Ishikawa (cell line): ENCODE measurements at regions not wholly inside any gene's neighbourhood (a gene's known extent, or its start where the extent isn't known, plus 50 kb on each side); places are given as distances from the start of the nearest gene placed in this dataset.

Experiments used
- CEBPB ChIP-seq: IDR thresholded peaks from 2 replicates; pipeline ENCODE4 v1.6.1; 2012
- CREB1 ChIP-seq: IDR thresholded peaks from 2 replicates; pipeline ENCODE4 v1.6.1; 2012; ENCODE audit warnings: low read depth
- EGR1 ChIP-seq: IDR thresholded peaks from 2 replicates; pipeline ENCODE4 v1.6.1; 2012
- EP300 ChIP-seq: IDR thresholded peaks from 2 replicates; pipeline ENCODE4 v1.6.1; 2012; ENCODE audit warnings: borderline replicate concordance
- FOXM1 ChIP-seq: IDR thresholded peaks from 2 replicates; pipeline ENCODE4 v1.6.1; 2012; ENCODE audit warnings: low read depth, borderline replicate concordance
- MAX ChIP-seq: IDR thresholded peaks from 2 replicates; pipeline ENCODE4 v1.6.1; 2012
- NFIC ChIP-seq: IDR thresholded peaks from 2 replicates; pipeline ENCODE4 v1.6.1; 2012
- RAD21 ChIP-seq: IDR thresholded peaks from 2 replicates; pipeline ENCODE4 v1.6.1; 2012; ENCODE audit warnings: low read depth
- REST ChIP-seq: IDR thresholded peaks from 2 replicates; pipeline ENCODE4 v1.6.1; 2012; ENCODE audit warnings: low read depth, mild to moderate bottlenecking
- TAF1 ChIP-seq: IDR thresholded peaks from 2 replicates; pipeline ENCODE4 v1.6.1; 2012; ENCODE audit warnings: low read depth, mild to moderate bottlenecking
- TCF12 ChIP-seq: IDR thresholded peaks from 2 replicates; pipeline ENCODE4 v1.6.1; 2012; ENCODE audit warnings: low read depth
- TEAD4 ChIP-seq: IDR thresholded peaks from 2 replicates; pipeline ENCODE4 v1.6.1; 2012
- USF1 ChIP-seq: IDR thresholded peaks from 2 replicates; pipeline ENCODE4 v1.6.1; 2012
- YY1 ChIP-seq: IDR thresholded peaks from 2 replicates; pipeline ENCODE4 v1.6.1; 2012; ENCODE audit warnings: low read depth
- ZBTB7A ChIP-seq: IDR thresholded peaks from 2 replicates; pipeline ENCODE4 v1.6.1; 2012; ENCODE audit warnings: low read depth

- TF ChIP-seq RAD21, result no peak
- no peak for TF ChIP-seq REST
- TF ChIP-seq ZBTB7A, result no peak
These were observed 64.4 kb downstream of the DIO2 start for GRCh38 chr14:80146941-80147340.

DNA sequence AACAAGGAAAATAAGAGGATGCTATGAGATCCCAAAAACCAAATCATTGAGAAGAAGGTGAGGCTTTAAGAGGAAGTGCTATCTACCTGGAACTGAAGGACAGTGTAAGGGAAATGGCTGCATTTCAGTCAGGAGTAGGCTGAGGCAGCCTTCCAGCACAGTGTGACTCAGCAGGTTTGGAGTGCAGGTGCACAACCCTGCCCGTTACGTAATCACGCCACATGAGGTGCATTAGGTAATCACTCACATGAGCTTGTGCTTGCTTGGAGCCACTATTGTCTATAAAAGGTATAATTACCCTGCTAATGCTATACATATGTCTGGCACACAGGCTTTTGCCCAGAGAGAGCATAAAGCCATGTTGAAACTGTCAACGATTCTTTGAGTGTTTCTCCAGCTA is 74.9 kb downstream of the DIO2 start:
- TF ChIP-seq EGR1 (no peak), TAF1 (no peak), NFIC (no peak), MAX (no peak), RAD21 (no peak), YY1 (0 out of 2 replicates have a peak, but pooled peaks have one; percentile 60), TEAD4 (no peak), REST (no peak), CEBPB (peak; percentile 59; the same call in 1 of the 2 replicates), FOXM1 (no peak), USF1 (peak; percentile 19; the same call in 1 of the 2 replicates), TCF12 (no peak)

DNA sequence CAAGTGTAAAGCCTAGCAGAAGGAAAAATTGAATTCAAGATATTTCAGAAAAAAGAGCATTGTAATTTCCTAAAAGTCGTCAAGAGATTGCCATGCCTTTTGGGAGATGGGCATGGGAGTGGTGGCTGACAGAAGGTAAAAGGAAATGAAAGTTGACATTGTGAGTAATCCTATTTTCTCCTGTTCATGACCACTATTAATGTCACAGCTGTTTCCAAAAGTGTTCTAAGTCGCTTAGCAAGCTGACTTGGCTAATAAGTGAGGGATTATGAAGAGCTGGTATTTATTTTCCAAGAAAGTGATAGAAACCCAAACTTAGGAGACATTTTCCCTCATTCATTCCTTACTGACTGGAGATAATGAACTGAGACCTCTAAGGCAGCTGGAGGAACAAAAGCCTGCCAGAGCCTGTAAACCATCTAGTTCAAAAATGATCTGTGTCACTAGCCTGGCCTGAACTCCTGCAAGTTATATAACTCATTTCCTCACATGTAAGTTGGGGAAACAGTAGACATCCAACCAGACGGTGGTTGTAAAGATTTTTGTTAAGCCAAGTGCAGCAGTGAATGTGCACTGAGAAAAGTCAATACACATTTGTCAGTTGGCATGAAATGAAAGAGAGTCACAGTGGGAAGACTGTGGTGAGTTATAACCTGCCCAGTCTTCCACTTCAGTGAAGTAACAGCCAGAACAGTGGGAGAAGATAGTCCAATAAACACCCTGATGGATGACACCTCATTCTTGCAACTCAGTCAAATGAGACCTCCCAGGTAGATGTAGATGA is 75.8 kb downstream of the DIO2 start:
- no peak for TF ChIP-seq MAX
- no peak for TF ChIP-seq YY1
- TF ChIP-seq CEBPB, result no peak
- no peak for TF ChIP-seq FOXM1
- TF ChIP-seq EP300, result no peak
- no peak for TF ChIP-seq USF1
- no peak for TF ChIP-seq REST
- no peak for TF ChIP-seq TEAD4
- no peak for TF ChIP-seq TAF1
- no peak for TF ChIP-seq TCF12
- TF ChIP-seq ZBTB7A, result no peak
- no peak for TF ChIP-seq CREB1
- no peak for TF ChIP-seq NFIC
- TF ChIP-seq EGR1, result no peak
- TF ChIP-seq RAD21, result no peak

DNA sequence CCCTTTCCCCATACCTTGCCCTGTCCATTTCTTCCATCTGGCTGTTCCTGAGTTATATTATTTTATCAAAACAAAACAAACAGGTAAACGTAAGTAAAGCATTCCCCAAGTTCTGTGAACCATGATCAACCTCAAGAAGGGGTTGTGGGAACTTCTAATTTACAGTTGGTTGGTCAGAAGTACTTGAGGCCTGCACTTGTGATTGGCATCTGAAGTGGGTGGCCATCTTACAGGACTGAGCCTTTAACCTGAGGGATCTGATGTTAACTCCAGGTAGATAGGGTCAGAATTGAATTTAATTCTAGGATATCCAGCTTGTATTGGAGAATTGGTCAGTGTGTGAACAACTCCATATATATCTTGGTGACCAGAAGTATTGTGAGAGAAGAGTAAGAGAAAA is 77.0 kb downstream of the DIO2 start:
- TF ChIP-seq TCF12 (no peak), EGR1 (no peak), FOXM1 (no peak), CEBPB (no peak), USF1 (no peak), RAD21 (no peak), ZBTB7A (no peak), TAF1 (no peak), TEAD4 (no peak), YY1 (no peak), CREB1 (no peak), MAX (no peak)
